GM23248 (cell line): ENCODE measurements at regions not wholly inside any gene's neighbourhood (a gene's known extent, or its start where the extent isn't known, plus 50 kb on each side); places are given as distances from the start of the nearest gene placed in this dataset.
"Not testable (repeated sequence)": the region's sequence is repeated elsewhere in the genome, so short reads cannot be mapped to it uniquely, and the experiment has no call there.

Experiments used
- DNase-seq: peaks from one replicate; pipeline ENCODE4 v3.0.0-alpha.2; 2015
- H2AFZ ChIP-seq: fragments of 200-600 bp; sonication (generic); 2 replicates; pipeline ENCODE4 v1.6.1; 2016; ENCODE audit warnings: antibody characterized with exemption
- H3F3A ChIP-seq: fragments of 200-600 bp; sonication (generic); 2 replicates; pipeline ENCODE4 v1.6.1; 2016; ENCODE audit warnings: mild to moderate bottlenecking, antibody characterized with exemption, mixed run types; ENCODE audit not compliant: insufficient read depth
- H3K27ac ChIP-seq: fragments of 200-600 bp; sonication (generic); 2 replicates; pipeline ENCODE4 v1.5.1; 2016; ENCODE audit warnings: mild to moderate bottlenecking
- H3K27me3 ChIP-seq: fragments of 200-600 bp; sonication (generic); replicated peaks from 2 replicates; pipeline ENCODE4 v1.6.1; 2016; ENCODE audit warnings: mild to moderate bottlenecking; ENCODE audit not compliant: insufficient read depth
- H3K36me3 ChIP-seq: fragments of 200-600 bp; sonication (generic); 2 replicates; pipeline ENCODE4 v1.6.1; 2016; ENCODE audit warnings: low read depth, mild to moderate bottlenecking
- H3K4me1 ChIP-seq: fragments of 200-600 bp; sonication (generic); 2 replicates; pipeline ENCODE4 v1.6.1; 2016; ENCODE audit warnings: mild to moderate bottlenecking; ENCODE audit not compliant: insufficient read depth
- H3K4me2 ChIP-seq: fragments of 200-600 bp; sonication (generic); one replicate; pipeline ENCODE4 v1.6.1; 2016; ENCODE audit warnings: mild to moderate bottlenecking; ENCODE audit not compliant: unreplicated experiment
- H3K4me3 ChIP-seq: fragments of 200-600 bp; sonication (generic); 2 replicates; pipeline ENCODE4 v1.5.1; 2016; ENCODE audit warnings: mild to moderate bottlenecking
- H3K79me2 ChIP-seq: fragments of 200-600 bp; sonication (generic); 2 replicates; pipeline ENCODE4 v1.6.1; 2016; ENCODE audit warnings: mild to moderate bottlenecking; ENCODE audit not compliant: insufficient read depth
- H3K9ac ChIP-seq: fragments of 200-600 bp; sonication (generic); 2 replicates; pipeline ENCODE4 v1.6.1; 2016; ENCODE audit warnings: mild to moderate bottlenecking
- H3K9me2 ChIP-seq: fragments of 200-600 bp; sonication (generic); 2 replicates; pipeline ENCODE4 v1.6.1; 2016; ENCODE audit warnings: mixed run types, mild to moderate bottlenecking, moderate library complexity; ENCODE audit not compliant: insufficient read depth
- H3K9me3 ChIP-seq: fragments of 200-600 bp; sonication (generic); one replicate; pipeline ENCODE4 v1.6.1; 2017; ENCODE audit warnings: low read depth
- H4K20me1 ChIP-seq: fragments of 200-600 bp; sonication (generic); 2 replicates; pipeline ENCODE4 v1.6.0; 2016; ENCODE audit not compliant: insufficient read depth
- EZH2 ChIP-seq: fragments of 200-600 bp; sonication (generic); IDR thresholded peaks from 2 replicates; pipeline ENCODE4 v1.6.1; 2018; ENCODE audit warnings: antibody characterized with exemption, mild to moderate bottlenecking; ENCODE audit not compliant: insufficient read depth, poor library complexity, severe bottlenecking
- EZH2phosphoT487 ChIP-seq: fragments of 200-600 bp; sonication (generic); IDR thresholded peaks from 2 replicates; pipeline ENCODE4 v1.6.1; 2018; ENCODE audit warnings: antibody characterized with exemption, moderate library complexity, mild to moderate bottlenecking, low read depth; ENCODE audit not compliant: insufficient read depth
- WGBS, 2 experiments: methylation state at CpG; one replicate each; pipeline ENCODE4 v1.1.6; 2015 to 2017; ENCODE audit warnings: low lambda C conversion rate in 2 of 2, low coverage in 1 of 2; ENCODE audit errors: missing lambda C conversion rate in 2 of 2; 5-methylcytosine and 5-hydroxymethylcytosine counted together
- in situ Hi-C: fragments of 300-500 bp; cut with MboI; formaldehyde crosslinking; loops from 2 replicates; pipeline ENCODE4 v1.15.0; 2020

- no peaks in the 10 kb centered on the region for H3K9me3 ChIP-seq
- no peaks in the 10 kb centered on the region; the same call in 1 of the 2 replicates for H3K36me3 ChIP-seq
- no peaks in the 10 kb centered on the region for H3F3A ChIP-seq
- H3K4me1 ChIP-seq, result no peaks in the 10 kb centered on the region
- TF ChIP-seq EZH2, result no peak
- no peak for TF ChIP-seq EZH2phosphoT487
- H3K4me3 ChIP-seq, result no peak overlapping the region
- no peaks in the 10 kb centered on the region; the same call in 1 of the 2 replicates for H4K20me1 ChIP-seq
- no peak for DNase-seq
- H3K4me2 ChIP-seq, result no peak overlapping the region
- no peak overlapping the region for H3K9ac ChIP-seq
- peaks cover 23% of the 10 kb centered on the region for H3K79me2 ChIP-seq
- in situ Hi-C loops, result no loop called here
- WGBS, 2 experiments, result 98% methylated on average over 6 of the region's 6 CpGs
- no peaks in the 10 kb centered on the region for H3K9me2 ChIP-seq
- H3K27ac ChIP-seq, result no peak overlapping the region
- H3K27me3 ChIP-seq, result no peaks in the 10 kb centered on the region
- H2AFZ ChIP-seq, result no peak overlapping the region
Measured at GRCh38 chr13:21304256-21304655, 127.8 kb downstream of the MRPL57 start.

- H3K27me3 ChIP-seq, H3K9me3 ChIP-seq, H3F3A ChIP-seq, H2AFZ ChIP-seq, DNase-seq, H3K4me2 ChIP-seq, in situ Hi-C loops, H3K4me3 ChIP-seq, H3K4me1 ChIP-seq, H3K9ac ChIP-seq, H4K20me1 ChIP-seq, H3K27ac ChIP-seq, H3K79me2 ChIP-seq, H3K9me2 ChIP-seq, H3K36me3 ChIP-seq: not testable (repeated sequence)
- WGBS, 2 experiments, result 95 to 96% methylated on average over 12 of the region's 12 CpGs
Measured at GRCh38 chr13:21306300-21307073, 130.0 kb downstream of the MRPL57 start.

- H3K4me1 ChIP-seq, H3K9me2 ChIP-seq, H3K9me3 ChIP-seq, H2AFZ ChIP-seq, H3K27ac ChIP-seq, H3K27me3 ChIP-seq, H3F3A ChIP-seq, H3K9ac ChIP-seq, H3K4me2 ChIP-seq, H4K20me1 ChIP-seq, in situ Hi-C loops, H3K79me2 ChIP-seq, DNase-seq, H3K36me3 ChIP-seq, H3K4me3 ChIP-seq: not testable (repeated sequence)
- WGBS, 2 experiments, result 89 to 94% methylated on average over 11 of the region's 12 CpGs
Measured at GRCh38 chr13:21307158-21307557, 130.7 kb downstream of the MRPL57 start.

- WGBS, 2 experiments, result 51 to 67% methylated on average over 2 of the region's 2 CpGs
- in situ Hi-C loops, result no loop called here
Measured at GRCh38 chr13:21308906-21309305, 132.4 kb downstream of the MRPL57 start.

More at GRCh38 chr13:21308906-21309305, 132.4 kb downstream of the MRPL57 start:
- no peak overlapping the region for H3K9ac ChIP-seq
- no peaks in the 10 kb centered on the region for H3K27me3 ChIP-seq
- no peaks in the 10 kb centered on the region for H3K9me2 ChIP-seq
- no peak overlapping the region for H3K27ac ChIP-seq
- no peak for DNase-seq
- no peak overlapping the region for H3K4me3 ChIP-seq
- TF ChIP-seq EZH2phosphoT487 (no peak), EZH2 (no peak)
- H3K9me3 ChIP-seq, result no peaks in the 10 kb centered on the region
- H3K36me3 ChIP-seq, result no peaks in the 10 kb centered on the region; the same call in 1 of the 2 replicates
- no peaks in the 10 kb centered on the region; the same call in 1 of the 2 replicates for H4K20me1 ChIP-seq
- no peaks in the 10 kb centered on the region for H3K79me2 ChIP-seq
- no peak overlapping the region for H3K4me2 ChIP-seq
- no peaks in the 10 kb centered on the region for H3K4me1 ChIP-seq
- no peak overlapping the region for H2AFZ ChIP-seq
- H3F3A ChIP-seq, result no peaks in the 10 kb centered on the region
